ENCODE measurements at regions not wholly inside any gene's neighbourhood (a gene's known extent, or its start where the extent isn't known, plus 50 kb on each side); places are given as distances from the start of the nearest gene placed in this dataset.

DNA sequence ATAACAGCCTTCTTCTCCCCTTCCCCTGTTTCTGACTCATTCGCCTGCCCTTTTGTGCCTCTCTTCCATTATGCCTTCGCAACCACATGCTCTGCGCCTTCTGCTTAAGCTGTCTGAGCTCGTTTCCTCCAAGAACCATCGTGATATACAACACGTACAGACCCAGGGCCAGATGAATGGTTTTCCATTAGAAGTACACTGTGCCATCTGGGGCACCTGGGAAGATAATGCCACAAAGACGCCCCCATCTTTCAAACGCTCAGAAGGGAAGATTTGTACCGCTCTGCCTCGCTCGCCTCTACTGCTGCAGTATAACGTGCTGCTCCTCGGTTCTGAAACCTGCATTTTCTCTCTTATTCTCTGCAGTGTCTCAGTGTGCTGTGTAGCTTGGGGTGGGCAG, 470.9 kb upstream of the STXBP6 start:
- no peaks in the 10 kb centered on the region for H3K36me3 ChIP-seq (replicated peaks in 1 of 2; ENCODE audit: control insufficient read depth in 1 of 2, insufficient read depth in 2 of 2, low read length in 1 of 2)
- DNase-seq = no peak
- TF ChIP-seq FOXJ3 (CRISPR knock-in tag; IDR thresholded peaks at IDR 0.05) (no peak), RXRA (IDR thresholded peaks at IDR 0.05; ENCODE audit: borderline replicate concordance, low read depth) (no peak), FOSL2 (IDR thresholded peaks at IDR 0.05; ENCODE audit: borderline replicate concordance, low read depth) (no peak), MEF2A (IDR thresholded peaks at IDR 0.05; ENCODE audit: borderline replicate concordance, low read depth) (no peak), GATA2 (CRISPR knock-in tag; IDR thresholded peaks at IDR 0.05) (no peak), NFIC (IDR thresholded peaks at IDR 0.05; ENCODE audit: borderline replicate concordance) (no peak), GABPA (IDR thresholded peaks at IDR 0.05; ENCODE audit: low read depth) (no peak), EZH2phosphoT487 (IDR thresholded peaks at IDR 0.05; ENCODE audit: borderline replicate concordance, low read depth) (no peak), SIN3A (IDR thresholded peaks at IDR 0.05; ENCODE audit: borderline replicate concordance, low read depth, low read length) (no peak), RCOR1 (IDR thresholded peaks at IDR 0.05; ENCODE audit: low read length) (no peak)
- TF ChIP-seq, protein P1, sequence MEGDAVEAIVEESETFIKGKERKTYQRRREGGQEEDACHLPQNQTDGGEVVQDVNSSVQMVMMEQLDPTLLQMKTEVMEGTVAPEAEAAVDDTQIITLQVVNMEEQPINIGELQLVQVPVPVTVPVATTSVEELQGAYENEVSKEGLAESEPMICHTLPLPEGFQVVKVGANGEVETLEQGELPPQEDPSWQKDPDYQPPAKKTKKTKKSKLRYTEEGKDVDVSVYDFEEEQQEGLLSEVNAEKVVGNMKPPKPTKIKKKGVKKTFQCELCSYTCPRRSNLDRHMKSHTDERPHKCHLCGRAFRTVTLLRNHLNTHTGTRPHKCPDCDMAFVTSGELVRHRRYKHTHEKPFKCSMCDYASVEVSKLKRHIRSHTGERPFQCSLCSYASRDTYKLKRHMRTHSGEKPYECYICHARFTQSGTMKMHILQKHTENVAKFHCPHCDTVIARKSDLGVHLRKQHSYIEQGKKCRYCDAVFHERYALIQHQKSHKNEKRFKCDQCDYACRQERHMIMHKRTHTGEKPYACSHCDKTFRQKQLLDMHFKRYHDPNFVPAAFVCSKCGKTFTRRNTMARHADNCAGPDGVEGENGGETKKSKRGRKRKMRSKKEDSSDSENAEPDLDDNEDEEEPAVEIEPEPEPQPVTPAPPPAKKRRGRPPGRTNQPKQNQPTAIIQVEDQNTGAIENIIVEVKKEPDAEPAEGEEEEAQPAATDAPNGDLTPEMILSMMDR (IDR thresholded peaks at IDR 0.05) = no peak
- TF ChIP-seq, protein P2, sequence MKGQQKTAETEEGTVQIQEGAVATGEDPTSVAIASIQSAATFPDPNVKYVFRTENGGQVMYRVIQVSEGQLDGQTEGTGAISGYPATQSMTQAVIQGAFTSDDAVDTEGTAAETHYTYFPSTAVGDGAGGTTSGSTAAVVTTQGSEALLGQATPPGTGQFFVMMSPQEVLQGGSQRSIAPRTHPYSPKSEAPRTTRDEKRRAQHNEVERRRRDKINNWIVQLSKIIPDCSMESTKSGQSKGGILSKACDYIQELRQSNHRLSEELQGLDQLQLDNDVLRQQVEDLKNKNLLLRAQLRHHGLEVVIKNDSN (IDR thresholded peaks at IDR 0.05; ENCODE audit: borderline replicate concordance, low read depth) = no peak
- TF ChIP-seq, protein P3, sequence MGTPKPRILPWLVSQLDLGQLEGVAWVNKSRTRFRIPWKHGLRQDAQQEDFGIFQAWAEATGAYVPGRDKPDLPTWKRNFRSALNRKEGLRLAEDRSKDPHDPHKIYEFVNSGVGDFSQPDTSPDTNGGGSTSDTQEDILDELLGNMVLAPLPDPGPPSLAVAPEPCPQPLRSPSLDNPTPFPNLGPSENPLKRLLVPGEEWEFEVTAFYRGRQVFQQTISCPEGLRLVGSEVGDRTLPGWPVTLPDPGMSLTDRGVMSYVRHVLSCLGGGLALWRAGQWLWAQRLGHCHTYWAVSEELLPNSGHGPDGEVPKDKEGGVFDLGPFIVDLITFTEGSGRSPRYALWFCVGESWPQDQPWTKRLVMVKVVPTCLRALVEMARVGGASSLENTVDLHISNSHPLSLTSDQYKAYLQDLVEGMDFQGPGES (IDR thresholded peaks at IDR 0.05; ENCODE audit: low read depth, low read length) = no peak
- H3K27me3 ChIP-seq (ENCODE audit: insufficient read depth) = no peaks in the 10 kb centered on the region
- no peaks in the 10 kb centered on the region for H3F3A ChIP-seq (replicated peaks; ENCODE audit: insufficient read depth)
- no peaks in the 10 kb centered on the region for H3K4me1 ChIP-seq (ENCODE audit: control insufficient read depth in 1 of 2, insufficient read depth in 2 of 2, low read depth in 1 of 2, low read length in 1 of 2)
- ChIA-PET CTCF (no interaction called here), POLR2A (no interaction called here)
- H3K9ac ChIP-seq = no peak overlapping the region
- H3K9me3 ChIP-seq = no peaks in the 10 kb centered on the region
- no peak overlapping the region for H3K27ac ChIP-seq (ENCODE audit: low read depth in 2 of 2, low read length in 1 of 2)
- H4K20me1 ChIP-seq (ENCODE audit: insufficient read depth) = no peaks in the 10 kb centered on the region
- no peaks in the 10 kb centered on the region for H3K79me2 ChIP-seq (ENCODE audit: insufficient read depth)
- H3K4me3 ChIP-seq (ENCODE audit: low read depth in 2 of 2, low read length in 1 of 2) = no peak overlapping the region
- 6% methylated on average over 13 of the region's 13 CpGs for WGBS (ENCODE audit: low lambda C conversion rate)
- no peak overlapping the region for H2AFZ ChIP-seq (ENCODE audit: low read depth)
- no peaks in the 10 kb centered on the region for H3K9me2 ChIP-seq
- H3K4me2 ChIP-seq = no peak overlapping the region

DNA sequence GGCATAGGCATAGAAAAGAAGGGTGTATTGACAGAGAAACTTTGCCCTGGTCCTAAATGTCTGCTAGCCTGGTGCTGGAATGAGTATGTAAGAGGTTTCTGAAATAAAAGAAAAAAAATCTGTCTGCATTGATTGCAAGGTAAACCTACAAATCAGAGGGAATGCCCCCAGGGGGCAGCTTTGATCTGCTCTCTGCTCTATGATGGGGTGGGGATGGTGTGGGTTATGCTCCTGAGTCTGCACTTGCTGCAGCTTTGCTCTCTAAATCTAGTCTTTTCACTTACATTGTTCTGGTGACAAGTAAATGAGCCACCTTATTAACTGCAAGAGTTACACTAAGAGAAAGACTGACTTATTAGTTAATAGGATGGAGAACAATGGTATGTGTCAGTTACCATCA, 468.4 kb upstream of the STXBP6 start:
- Histone ChIP-seq H3K27ac (ENCODE audit: low read depth in 2 of 2, low read length in 1 of 2) (no peak overlapping the region), H3K9me3 (no peaks in the 10 kb centered on the region), H3F3A (replicated peaks; ENCODE audit: insufficient read depth) (no peaks in the 10 kb centered on the region), H3K4me1 (ENCODE audit: control insufficient read depth in 1 of 2, insufficient read depth in 2 of 2, low read depth in 1 of 2, low read length in 1 of 2) (no peaks in the 10 kb centered on the region), H4K20me1 (ENCODE audit: insufficient read depth) (no peaks in the 10 kb centered on the region), H3K4me3 (ENCODE audit: low read depth in 2 of 2, low read length in 1 of 2) (no peak overlapping the region), H3K36me3 (replicated peaks in 1 of 2; ENCODE audit: control insufficient read depth in 1 of 2, insufficient read depth in 2 of 2, low read length in 1 of 2) (no peaks in the 10 kb centered on the region), H3K9ac (no peak overlapping the region), H3K79me2 (ENCODE audit: insufficient read depth) (no peaks in the 10 kb centered on the region), H3K4me2 (no peak overlapping the region), H2AFZ (ENCODE audit: low read depth) (no peak overlapping the region), H3K9me2 (no peaks in the 10 kb centered on the region), H3K27me3 (ENCODE audit: insufficient read depth) (no peaks in the 10 kb centered on the region)
- POLR2A ChIA-PET = no interaction called here
- no peak for DNase-seq
- CTCF ChIA-PET = interaction anchor here (2.3 kb wide), 1 partner anchor 19 kb away, joined by 8 read pairs; no protein-coding TSS in a partner anchor
- no peak for TF ChIP-seq SMC3 (IDR thresholded peaks at IDR 0.05; ENCODE audit: low read depth, low read length)
- no peak for TF ChIP-seq TEAD4 (IDR thresholded peaks at IDR 0.05; ENCODE audit: borderline replicate concordance, insufficient read depth)
- no peak for TF ChIP-seq POLR2AphosphoS5 (IDR thresholded peaks at IDR 0.05; ENCODE audit: low read depth, low read length)
- TF ChIP-seq RFX5 (IDR thresholded peaks at IDR 0.05; ENCODE audit: low read length) = no peak
- TF ChIP-seq, protein P4, sequence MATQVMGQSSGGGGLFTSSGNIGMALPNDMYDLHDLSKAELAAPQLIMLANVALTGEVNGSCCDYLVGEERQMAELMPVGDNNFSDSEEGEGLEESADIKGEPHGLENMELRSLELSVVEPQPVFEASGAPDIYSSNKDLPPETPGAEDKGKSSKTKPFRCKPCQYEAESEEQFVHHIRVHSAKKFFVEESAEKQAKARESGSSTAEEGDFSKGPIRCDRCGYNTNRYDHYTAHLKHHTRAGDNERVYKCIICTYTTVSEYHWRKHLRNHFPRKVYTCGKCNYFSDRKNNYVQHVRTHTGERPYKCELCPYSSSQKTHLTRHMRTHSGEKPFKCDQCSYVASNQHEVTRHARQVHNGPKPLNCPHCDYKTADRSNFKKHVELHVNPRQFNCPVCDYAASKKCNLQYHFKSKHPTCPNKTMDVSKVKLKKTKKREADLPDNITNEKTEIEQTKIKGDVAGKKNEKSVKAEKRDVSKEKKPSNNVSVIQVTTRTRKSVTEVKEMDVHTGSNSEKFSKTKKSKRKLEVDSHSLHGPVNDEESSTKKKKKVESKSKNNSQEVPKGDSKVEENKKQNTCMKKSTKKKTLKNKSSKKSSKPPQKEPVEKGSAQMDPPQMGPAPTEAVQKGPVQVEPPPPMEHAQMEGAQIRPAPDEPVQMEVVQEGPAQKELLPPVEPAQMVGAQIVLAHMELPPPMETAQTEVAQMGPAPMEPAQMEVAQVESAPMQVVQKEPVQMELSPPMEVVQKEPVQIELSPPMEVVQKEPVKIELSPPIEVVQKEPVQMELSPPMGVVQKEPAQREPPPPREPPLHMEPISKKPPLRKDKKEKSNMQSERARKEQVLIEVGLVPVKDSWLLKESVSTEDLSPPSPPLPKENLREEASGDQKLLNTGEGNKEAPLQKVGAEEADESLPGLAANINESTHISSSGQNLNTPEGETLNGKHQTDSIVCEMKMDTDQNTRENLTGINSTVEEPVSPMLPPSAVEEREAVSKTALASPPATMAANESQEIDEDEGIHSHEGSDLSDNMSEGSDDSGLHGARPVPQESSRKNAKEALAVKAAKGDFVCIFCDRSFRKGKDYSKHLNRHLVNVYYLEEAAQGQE (IDR thresholded peaks at IDR 0.05; ENCODE audit: low read depth, low read length) = no peak
- TF ChIP-seq TCF12 (IDR thresholded peaks at IDR 0.05) = no peak
- no peak for TF ChIP-seq RXRA (IDR thresholded peaks at IDR 0.05; ENCODE audit: borderline replicate concordance, low read depth)
- TF ChIP-seq CHD2 (IDR thresholded peaks at IDR 0.05; ENCODE audit: low read length, partially characterized antibody) = no peak
- TF ChIP-seq, protein P3 (IDR thresholded peaks at IDR 0.05; ENCODE audit: low read depth, low read length) = no peak
- TF ChIP-seq YY1 (IDR thresholded peaks at IDR 0.05; ENCODE audit: low read depth) = no peak
- no peak for TF ChIP-seq EZH2phosphoT487 (IDR thresholded peaks at IDR 0.05; ENCODE audit: borderline replicate concordance, low read depth)
- TF ChIP-seq FOSL2 (IDR thresholded peaks at IDR 0.05; ENCODE audit: borderline replicate concordance, low read depth) = no peak

Measured in SK-N-SH (cell line).